ENCODE measurements at regions not wholly inside any gene's neighbourhood (a gene's known extent, or its start where the extent isn't known, plus 50 kb on each side); places are given as distances from the start of the nearest gene placed in this dataset.

DNA sequence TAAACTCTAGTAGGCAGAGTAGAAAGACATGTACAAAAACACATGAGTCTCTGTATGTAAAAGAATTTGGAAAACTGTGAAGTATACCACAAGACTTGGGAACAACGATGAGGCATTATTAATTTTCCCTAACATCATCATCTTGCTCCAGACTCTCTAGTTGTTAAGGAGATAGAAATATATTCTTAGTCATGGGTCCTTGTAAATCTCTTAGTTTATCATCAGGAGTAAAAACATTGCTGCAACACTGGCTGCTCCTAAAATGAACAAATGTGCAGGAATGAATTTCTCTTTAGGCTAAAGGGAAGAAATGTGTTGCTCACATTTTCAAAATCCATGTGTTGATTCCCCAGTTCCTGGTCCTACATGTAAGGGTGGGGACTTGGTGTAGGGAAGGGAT lies 384.6 kb downstream of the STIM2 start:
- TF ChIP-seq POLR2A (IDR thresholded peaks at IDR 0.05; ENCODE audit: low read depth, low read length) (no peak), TAF1 (IDR thresholded peaks at IDR 0.05; ENCODE audit: borderline replicate concordance, low read depth, low read length) (no peak), POLR2AphosphoS5 (IDR thresholded peaks at IDR 0.05; ENCODE audit: low read depth, low read length) (no peak)
